ENCODE measurements at regions not wholly inside any gene's neighbourhood (a gene's known extent, or its start where the extent isn't known, plus 50 kb on each side); places are given as distances from the start of the nearest gene placed in this dataset.

DNA sequence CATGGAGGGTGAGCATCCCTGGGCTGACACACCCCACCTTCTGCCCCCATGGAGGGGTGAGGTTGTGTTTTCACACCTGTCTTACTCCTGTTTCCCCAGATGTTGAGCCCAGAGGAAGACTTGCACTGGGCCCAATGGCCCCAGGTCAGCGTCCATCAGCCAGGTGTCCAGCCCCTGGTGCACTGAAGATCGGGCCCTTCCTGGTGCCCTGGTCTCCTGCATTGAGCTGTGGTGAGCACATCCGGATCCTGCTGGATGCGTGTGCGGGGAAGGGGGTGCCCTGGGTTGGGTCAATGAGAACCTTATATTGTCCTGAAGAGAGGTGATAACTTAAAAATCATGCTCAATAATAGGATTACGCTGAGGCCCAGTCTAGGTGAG is 227.3 kb downstream of the SNRPN start:
- H3K4me2 ChIP-seq (ENCODE audit: low read depth, low read length, poor library complexity, severe bottlenecking): no peak overlapping the region
- H3K27me3 ChIP-seq (ENCODE audit: insufficient read depth, low read length, poor library complexity, severe bottlenecking): no peaks in the 10 kb centered on the region
- H3K36me3 ChIP-seq (ENCODE audit: insufficient read depth, low read length): no peaks in the 10 kb centered on the region
- peaks cover 22% of the 10 kb centered on the region; the same call in 1 of the 2 replicates for H3K9me3 ChIP-seq (ENCODE audit: insufficient read depth, low read depth, low read length)
- no peaks in the 10 kb centered on the region for H3K79me2 ChIP-seq (ENCODE audit: insufficient read depth, low read length)
- H3K9ac ChIP-seq (ENCODE audit: low read depth, low read length, poor library complexity, severe bottlenecking): no peak overlapping the region
- TF ChIP-seq EZH2phosphoT487 (IDR thresholded peaks at IDR 0.05; ENCODE audit: borderline replicate concordance): no peak
- H4K20me1 ChIP-seq (ENCODE audit: insufficient read depth, low read length, poor library complexity, severe bottlenecking): no peaks in the 10 kb centered on the region
- no peaks in the 10 kb centered on the region for H3K4me1 ChIP-seq (ENCODE audit: insufficient read depth, low read length, poor library complexity, severe bottlenecking)
- no peak overlapping the region for H3K4me3 ChIP-seq (ENCODE audit: low read length, poor library complexity, severe bottlenecking)
- no peaks in the 10 kb centered on the region for H3F3A ChIP-seq (ENCODE audit: low read depth)
- no peaks in the 10 kb centered on the region for H3K9me2 ChIP-seq (replicated peaks; ENCODE audit: low read depth, low read length)
- no peak overlapping the region for H2AFZ ChIP-seq (ENCODE audit: low read length)

DNA sequence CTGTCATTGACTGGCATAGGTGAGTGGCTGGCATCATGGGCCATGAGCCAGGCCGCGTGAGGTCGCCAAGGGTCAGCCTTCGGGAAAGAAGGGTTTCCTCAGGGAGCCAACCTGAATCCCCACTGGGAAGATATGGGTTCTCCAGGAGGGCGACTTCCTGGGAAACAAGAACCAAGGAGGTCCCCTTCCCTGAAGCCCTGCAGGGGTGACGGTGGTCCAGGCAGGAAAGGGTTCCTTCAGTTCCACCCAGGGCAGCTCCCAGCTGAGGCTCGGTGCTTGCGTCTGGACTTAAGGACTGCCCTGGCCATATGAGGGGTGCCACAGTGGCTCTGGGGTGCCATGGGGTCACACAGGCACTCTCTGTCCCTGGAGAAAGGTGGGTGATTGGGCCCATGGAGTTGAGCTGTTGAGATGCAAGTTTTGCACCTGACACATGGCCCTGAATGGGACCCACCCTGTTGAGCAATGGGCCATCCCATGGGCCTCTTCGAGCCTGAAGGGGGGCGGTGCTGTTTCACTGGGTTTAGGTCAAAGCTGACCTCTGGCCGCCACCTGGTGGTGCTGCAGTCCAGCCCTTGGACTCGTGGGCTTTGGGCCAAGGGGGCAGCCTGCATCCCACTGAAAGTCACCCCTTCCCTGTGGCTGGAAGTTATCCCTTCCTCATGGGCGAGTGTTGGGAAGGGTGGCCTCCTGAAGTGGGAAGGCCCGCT is 228.1 kb downstream of the SNRPN start:
- H3K4me3 ChIP-seq (ENCODE audit: low read length, poor library complexity, severe bottlenecking): no peak overlapping the region
- H4K20me1 ChIP-seq (ENCODE audit: insufficient read depth, low read length, poor library complexity, severe bottlenecking): no peaks in the 10 kb centered on the region
- H2AFZ ChIP-seq (ENCODE audit: low read length): no peak overlapping the region
- TF ChIP-seq EZH2phosphoT487 (IDR thresholded peaks at IDR 0.05; ENCODE audit: borderline replicate concordance): no peak
- TF ChIP-seq, protein P1, sequence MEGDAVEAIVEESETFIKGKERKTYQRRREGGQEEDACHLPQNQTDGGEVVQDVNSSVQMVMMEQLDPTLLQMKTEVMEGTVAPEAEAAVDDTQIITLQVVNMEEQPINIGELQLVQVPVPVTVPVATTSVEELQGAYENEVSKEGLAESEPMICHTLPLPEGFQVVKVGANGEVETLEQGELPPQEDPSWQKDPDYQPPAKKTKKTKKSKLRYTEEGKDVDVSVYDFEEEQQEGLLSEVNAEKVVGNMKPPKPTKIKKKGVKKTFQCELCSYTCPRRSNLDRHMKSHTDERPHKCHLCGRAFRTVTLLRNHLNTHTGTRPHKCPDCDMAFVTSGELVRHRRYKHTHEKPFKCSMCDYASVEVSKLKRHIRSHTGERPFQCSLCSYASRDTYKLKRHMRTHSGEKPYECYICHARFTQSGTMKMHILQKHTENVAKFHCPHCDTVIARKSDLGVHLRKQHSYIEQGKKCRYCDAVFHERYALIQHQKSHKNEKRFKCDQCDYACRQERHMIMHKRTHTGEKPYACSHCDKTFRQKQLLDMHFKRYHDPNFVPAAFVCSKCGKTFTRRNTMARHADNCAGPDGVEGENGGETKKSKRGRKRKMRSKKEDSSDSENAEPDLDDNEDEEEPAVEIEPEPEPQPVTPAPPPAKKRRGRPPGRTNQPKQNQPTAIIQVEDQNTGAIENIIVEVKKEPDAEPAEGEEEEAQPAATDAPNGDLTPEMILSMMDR (conservative IDR thresholded peaks at IDR 0.05; ENCODE audit: low read length): no peak
- H3K27me3 ChIP-seq (ENCODE audit: insufficient read depth, low read length, poor library complexity, severe bottlenecking): no peaks in the 10 kb centered on the region
- H3K4me2 ChIP-seq (ENCODE audit: low read depth, low read length, poor library complexity, severe bottlenecking): no peak overlapping the region
- H3K79me2 ChIP-seq (ENCODE audit: insufficient read depth, low read length): no peaks in the 10 kb centered on the region
- peaks cover 25% of the 10 kb centered on the region; the same call in 1 of the 2 replicates for H3K9me3 ChIP-seq (ENCODE audit: insufficient read depth, low read depth, low read length)
- no peaks in the 10 kb centered on the region for H3K36me3 ChIP-seq (ENCODE audit: insufficient read depth, low read length)
- no peaks in the 10 kb centered on the region for H3F3A ChIP-seq (ENCODE audit: low read depth)
- no peaks in the 10 kb centered on the region for H3K9me2 ChIP-seq (replicated peaks; ENCODE audit: low read depth, low read length)
- H3K4me1 ChIP-seq (ENCODE audit: insufficient read depth, low read length, poor library complexity, severe bottlenecking): no peaks in the 10 kb centered on the region
- H3K9ac ChIP-seq (ENCODE audit: low read depth, low read length, poor library complexity, severe bottlenecking): no peak overlapping the region

DNA sequence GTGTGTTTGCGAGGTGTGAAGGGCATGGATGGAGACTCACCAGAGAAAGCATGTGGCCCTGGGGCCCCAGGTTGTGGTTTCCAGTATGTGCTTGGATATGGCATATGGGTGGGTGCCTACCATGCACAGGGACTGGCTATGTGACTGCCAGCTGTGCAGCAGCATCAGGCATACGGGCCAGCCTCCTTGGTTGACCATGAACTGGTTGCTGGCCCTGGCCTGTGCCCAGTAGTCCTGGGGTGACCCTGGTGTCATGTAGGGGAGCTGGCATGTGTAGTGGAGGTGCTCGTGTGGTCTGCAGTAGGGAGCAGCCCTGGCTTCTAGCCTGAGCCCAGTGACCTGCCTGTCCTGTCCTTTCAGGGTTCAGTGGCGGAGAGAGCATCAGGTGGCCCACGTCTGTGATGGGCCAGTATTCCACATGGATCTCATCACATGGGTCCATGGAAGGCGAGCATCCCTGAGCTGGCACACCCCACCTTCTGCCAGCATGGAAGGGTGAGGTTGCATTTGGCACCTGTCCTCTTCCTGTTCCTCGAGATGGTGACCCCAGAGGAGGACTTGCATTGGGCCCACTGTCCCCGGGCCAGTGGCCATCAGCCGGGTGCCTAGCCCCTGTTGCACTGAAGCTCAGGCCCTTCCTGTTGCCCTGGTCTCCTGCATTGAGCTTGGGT is 228.9 kb downstream of the SNRPN start:
- Histone ChIP-seq H3K27me3 (ENCODE audit: insufficient read depth, low read length, poor library complexity, severe bottlenecking) (no peaks in the 10 kb centered on the region), H3K9ac (ENCODE audit: low read depth, low read length, poor library complexity, severe bottlenecking) (no peak overlapping the region), H3K4me1 (ENCODE audit: insufficient read depth, low read length, poor library complexity, severe bottlenecking) (no peaks in the 10 kb centered on the region), H3K9me2 (replicated peaks; ENCODE audit: low read depth, low read length) (no peaks in the 10 kb centered on the region), H2AFZ (ENCODE audit: low read length) (no peak overlapping the region), H3F3A (ENCODE audit: low read depth) (no peaks in the 10 kb centered on the region), H3K79me2 (ENCODE audit: insufficient read depth, low read length) (no peaks in the 10 kb centered on the region), H3K4me2 (ENCODE audit: low read depth, low read length, poor library complexity, severe bottlenecking) (no peak overlapping the region), H3K9me3 (ENCODE audit: insufficient read depth, low read depth, low read length) (peaks cover 26% of the 10 kb centered on the region; the same call in 1 of the 2 replicates), H3K36me3 (ENCODE audit: insufficient read depth, low read length) (no peaks in the 10 kb centered on the region), H4K20me1 (ENCODE audit: insufficient read depth, low read length, poor library complexity, severe bottlenecking) (no peaks in the 10 kb centered on the region), H3K4me3 (ENCODE audit: low read length, poor library complexity, severe bottlenecking) (no peak overlapping the region)
- no peak for TF ChIP-seq EZH2phosphoT487 (IDR thresholded peaks at IDR 0.05; ENCODE audit: borderline replicate concordance)
- TF ChIP-seq, protein P1 (conservative IDR thresholded peaks at IDR 0.05; ENCODE audit: low read length): no peak
